Erythroblast (primary cell): ENCODE measurements at regions not wholly inside any gene's neighbourhood (a gene's known extent, or its start where the extent isn't known, plus 50 kb on each side); places are given as distances from the start of the nearest gene placed in this dataset.

Experiments
- GATA1 ChIP-seq: IDR thresholded peaks from 2 replicates; pipeline ENCODE4 v1.6.1; 2011; ENCODE audit warnings: low read depth, mild to moderate bottlenecking, control low read depth, low read length, moderate library complexity
- POLR2A ChIP-seq: IDR thresholded peaks from 2 replicates; pipeline ENCODE4 v1.6.1; 2011; ENCODE audit warnings: mild to moderate bottlenecking, low read length

DNA sequence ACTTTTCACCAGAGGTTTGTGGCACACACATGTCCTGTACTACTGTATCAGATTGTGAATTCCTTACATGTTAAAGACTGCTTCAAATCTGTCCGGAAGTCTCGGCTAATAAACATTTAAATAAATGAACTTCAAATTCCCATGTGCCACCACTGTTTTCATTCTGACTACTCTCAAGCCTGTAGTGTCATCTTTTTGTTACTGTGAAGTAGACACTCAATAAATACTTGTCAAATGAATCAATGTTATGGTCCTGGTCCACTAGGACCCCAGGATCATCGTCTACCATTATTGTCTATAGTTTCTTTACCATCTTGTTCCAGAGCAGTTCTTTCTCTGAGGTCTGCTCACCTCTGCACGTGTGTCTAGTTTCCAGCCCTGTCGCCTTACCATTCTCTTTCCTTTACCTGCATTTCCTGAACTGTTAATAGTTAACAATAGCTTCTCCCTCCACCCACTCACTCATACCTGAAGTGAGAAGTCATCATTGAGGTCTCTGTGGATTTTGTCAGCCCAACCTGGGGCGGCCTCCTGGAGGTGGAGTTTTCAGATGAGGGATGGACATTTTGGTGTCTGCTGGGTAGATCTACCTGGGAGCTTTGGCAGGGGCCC lies 333.0 kb downstream of the SEC14L1 start:
- TF ChIP-seq POLR2A, result no peak
- no peak for TF ChIP-seq GATA1
